Panc1 (cell line): ENCODE measurements at regions not wholly inside any gene's neighbourhood (a gene's known extent, or its start where the extent isn't known, plus 50 kb on each side); places are given as distances from the start of the nearest gene placed in this dataset.

Source experiments
- POLR2AphosphoS5 ChIP-seq: IDR thresholded peaks from 2 replicates; pipeline ENCODE4 v1.6.1; 2012; ENCODE audit warnings: mild to moderate bottlenecking, low read depth, low read length, moderate library complexity
- TF ChIP-seq, protein P1 (sequence below): fragments of 450-650 bp; IDR thresholded peaks from 2 replicates; pipeline ENCODE4 v1.5.1; 2017; ENCODE audit warnings: mild to moderate bottlenecking

- TF ChIP-seq, protein P1, sequence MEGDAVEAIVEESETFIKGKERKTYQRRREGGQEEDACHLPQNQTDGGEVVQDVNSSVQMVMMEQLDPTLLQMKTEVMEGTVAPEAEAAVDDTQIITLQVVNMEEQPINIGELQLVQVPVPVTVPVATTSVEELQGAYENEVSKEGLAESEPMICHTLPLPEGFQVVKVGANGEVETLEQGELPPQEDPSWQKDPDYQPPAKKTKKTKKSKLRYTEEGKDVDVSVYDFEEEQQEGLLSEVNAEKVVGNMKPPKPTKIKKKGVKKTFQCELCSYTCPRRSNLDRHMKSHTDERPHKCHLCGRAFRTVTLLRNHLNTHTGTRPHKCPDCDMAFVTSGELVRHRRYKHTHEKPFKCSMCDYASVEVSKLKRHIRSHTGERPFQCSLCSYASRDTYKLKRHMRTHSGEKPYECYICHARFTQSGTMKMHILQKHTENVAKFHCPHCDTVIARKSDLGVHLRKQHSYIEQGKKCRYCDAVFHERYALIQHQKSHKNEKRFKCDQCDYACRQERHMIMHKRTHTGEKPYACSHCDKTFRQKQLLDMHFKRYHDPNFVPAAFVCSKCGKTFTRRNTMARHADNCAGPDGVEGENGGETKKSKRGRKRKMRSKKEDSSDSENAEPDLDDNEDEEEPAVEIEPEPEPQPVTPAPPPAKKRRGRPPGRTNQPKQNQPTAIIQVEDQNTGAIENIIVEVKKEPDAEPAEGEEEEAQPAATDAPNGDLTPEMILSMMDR, result no peak
- no peak for TF ChIP-seq POLR2AphosphoS5
Observed at GRCh38 chr15:70182858-70183695, 85.4 kb upstream of the TLE3 start.
